PC-3 (cell line): ENCODE measurements at regions not wholly inside any gene's neighbourhood (a gene's known extent, or its start where the extent isn't known, plus 50 kb on each side); places are given as distances from the start of the nearest gene placed in this dataset.

Source experiments
- CTCF ChIP-seq: fragments of 300-600 bp; sonication (generic); conservative IDR thresholded peaks from 2 replicates; pipeline ENCODE4 v1.5.1; 2017; ENCODE audit warnings: antibody characterized with exemption, low read depth, mild to moderate bottlenecking, low read length
- EZH2phosphoT487 ChIP-seq: fragments of 300-600 bp; sonication (generic); IDR thresholded peaks from 2 replicates; pipeline ENCODE4 v1.6.1; 2018; ENCODE audit warnings: mild to moderate bottlenecking, antibody characterized with exemption, low read length, borderline replicate concordance

GRCh38 chr1:9420835-9421532 lies 118.3 kb upstream of the SLC25A33 start:
- TF ChIP-seq CTCF (no peak), EZH2phosphoT487 (no peak)
